Activated naive CD8-positive, alpha-beta T cell treated with anti-CD3 and anti-CD28 coated beads, Interleukin-2, amount 10 ng/mL, durations not matched to agents 7 days and 5 days (primary cell): ENCODE measurements at regions not wholly inside any gene's neighbourhood (a gene's known extent, or its start where the extent isn't known, plus 50 kb on each side); places are given as distances from the start of the nearest gene placed in this dataset.

Experiments used
- ATAC-seq: fragments of 150-1000 bp; cut with Tn5 transposase; one replicate; pipeline ENCODE4 v1.10.0; 2021; ENCODE audit warnings: low read depth, moderate library complexity
- POLR2A ChIA-PET: fragments of 350-600 bp; sonication (Branson Sonifier 250); formaldehyde crosslinking; loops from one replicate; lab custom pipeline; 2021; ENCODE audit warnings: antibody characterized with exemption; lab: Charles Lee
- DNase-seq: peaks from one replicate; pipeline ENCODE4 v3.0.0; 2021
- H3K27ac Mint-ChIP-seq: one replicate; pipeline ENCODE4 v1.8.0; 2022; ENCODE audit warnings: mild to moderate bottlenecking, mixed read lengths
- H3K27me3 Mint-ChIP-seq: one replicate; pipeline ENCODE4 v1.8.0; 2022; ENCODE audit warnings: mild to moderate bottlenecking, moderate library complexity, mixed read lengths
- H3K36me3 Mint-ChIP-seq: one replicate; pipeline ENCODE4 v1.8.0; 2021; ENCODE audit warnings: mild to moderate bottlenecking, mixed read lengths
- H3K4me1 Mint-ChIP-seq: one replicate; pipeline ENCODE4 v1.8.0; 2021; ENCODE audit warnings: mixed read lengths
- H3K4me3 Mint-ChIP-seq: one replicate; pipeline ENCODE4 v1.8.0; 2022; ENCODE audit warnings: mild to moderate bottlenecking, moderate library complexity, mixed read lengths
- H3K9me3 Mint-ChIP-seq: one replicate; pipeline ENCODE4 v1.8.0; 2021; ENCODE audit warnings: mixed read lengths

DNA sequence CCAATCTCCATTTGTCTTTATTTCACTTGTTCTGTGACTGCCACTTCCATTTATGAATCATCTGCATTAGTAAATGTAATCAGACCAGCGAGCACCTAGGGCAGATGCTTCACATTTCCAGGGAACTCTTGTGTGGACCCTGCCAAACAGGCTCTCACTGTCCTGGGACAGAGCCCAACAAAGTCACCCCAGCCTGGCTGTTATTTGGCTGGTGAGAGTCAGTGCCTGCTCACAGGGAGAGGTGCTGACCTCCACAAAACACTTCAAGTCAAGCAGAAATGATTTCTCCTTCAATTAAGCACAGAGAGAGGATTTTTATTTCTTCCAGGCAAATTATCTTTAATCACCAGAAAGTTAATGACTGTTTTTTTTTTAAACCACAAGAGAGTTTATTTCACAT, 568.0 kb downstream of the MTRR start:
- POLR2A ChIA-PET, result no interaction called here
- Mint-ChIP-seq H3K9me3 (no peaks in the 10 kb centered on the region), H3K4me3 (no peak overlapping the region), H3K36me3 (no peaks in the 10 kb centered on the region), H3K27ac (no peak overlapping the region), H3K4me1 (no peaks in the 10 kb centered on the region), H3K27me3 (no peaks in the 10 kb centered on the region)
- DNase-seq (no peak), ATAC-seq (no peak)

DNA sequence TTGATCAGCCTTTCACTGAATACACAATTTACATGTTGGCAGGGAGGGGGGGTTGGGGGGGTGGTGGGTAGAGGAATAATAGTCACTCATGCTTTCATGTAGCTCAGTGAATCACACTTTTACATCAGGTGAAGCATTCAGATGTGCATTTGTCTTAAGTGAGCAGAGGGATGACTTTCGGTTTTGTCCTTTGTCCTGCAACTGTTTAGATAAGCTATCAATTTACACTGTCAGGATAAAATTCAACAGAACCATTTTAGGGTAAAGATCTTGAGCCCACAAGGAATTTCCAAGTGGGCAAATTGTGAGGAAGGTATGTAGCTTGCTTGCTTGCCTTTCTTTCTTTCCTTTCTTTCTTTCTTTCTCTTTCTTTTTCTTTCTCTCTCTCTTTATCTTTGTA, 576.2 kb downstream of the MTRR start:
- Mint-ChIP-seq H3K4me1 (no peaks in the 10 kb centered on the region), H3K36me3 (peaks cover 2% of the 10 kb centered on the region), H3K4me3 (no peak overlapping the region), H3K9me3 (peaks cover 4% of the 10 kb centered on the region), H3K27me3 (no peaks in the 10 kb centered on the region), H3K27ac (no peak overlapping the region)
- DNase-seq, result no peak
- ATAC-seq, result no peak
- POLR2A ChIA-PET, result no interaction called here

DNA sequence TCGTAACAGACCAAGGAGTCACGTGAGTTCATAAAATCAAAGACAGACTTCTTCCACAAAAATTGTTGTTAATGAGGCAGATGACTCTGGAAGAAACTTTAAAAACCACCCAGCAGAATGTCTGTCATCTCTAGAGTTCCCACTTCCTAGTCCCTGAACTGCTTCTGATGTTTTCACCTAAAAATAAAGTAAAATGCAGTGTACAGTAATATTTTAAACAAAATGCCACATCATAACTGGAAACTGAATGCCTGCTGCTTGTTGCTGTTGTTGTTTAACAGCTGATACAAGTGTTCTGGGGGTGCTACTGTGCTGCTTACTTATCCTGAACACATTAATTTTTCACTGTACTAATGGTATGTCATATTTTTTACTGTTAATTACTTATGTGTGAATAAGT, 577.2 kb downstream of the MTRR start:
- ATAC-seq (no peak), DNase-seq (no peak)
- H3K36me3 Mint-ChIP-seq, result peaks cover 2% of the 10 kb centered on the region
- H3K4me1 Mint-ChIP-seq, result no peaks in the 10 kb centered on the region
- H3K27ac Mint-ChIP-seq, result no peak overlapping the region
- no peak overlapping the region for H3K4me3 Mint-ChIP-seq
- H3K27me3 Mint-ChIP-seq, result no peaks in the 10 kb centered on the region
- POLR2A ChIA-PET, result no interaction called here
- peaks cover 4% of the 10 kb centered on the region for H3K9me3 Mint-ChIP-seq

DNA sequence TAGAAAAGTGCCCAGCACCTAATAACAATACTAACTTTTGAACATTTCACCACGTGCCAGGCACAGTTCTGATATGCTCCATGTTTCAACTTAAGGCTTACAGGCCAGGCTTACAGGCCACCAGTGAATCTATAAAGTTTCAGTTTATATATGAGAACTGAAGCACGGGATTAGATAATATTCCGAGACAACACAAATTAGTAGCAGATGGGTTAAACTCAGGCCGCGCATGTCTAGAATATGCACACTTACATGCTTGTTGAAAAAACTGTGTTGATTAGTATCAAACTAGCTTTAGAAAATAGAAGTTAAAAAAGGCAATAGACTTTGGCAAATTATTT, 587.9 kb downstream of the MTRR start:
- H3K4me1 Mint-ChIP-seq, result peaks cover 16% of the 10 kb centered on the region
- H3K36me3 Mint-ChIP-seq, result peaks cover 3% of the 10 kb centered on the region
- H3K4me3 Mint-ChIP-seq, result peak overlapping the region; percentile 84
- DNase-seq (no peak), ATAC-seq (no peak)
- POLR2A ChIA-PET, result no interaction called here
- H3K27ac Mint-ChIP-seq, result peak overlapping the region; percentile 78
- H3K9me3 Mint-ChIP-seq, result no peaks in the 10 kb centered on the region
- no peaks in the 10 kb centered on the region for H3K27me3 Mint-ChIP-seq

DNA sequence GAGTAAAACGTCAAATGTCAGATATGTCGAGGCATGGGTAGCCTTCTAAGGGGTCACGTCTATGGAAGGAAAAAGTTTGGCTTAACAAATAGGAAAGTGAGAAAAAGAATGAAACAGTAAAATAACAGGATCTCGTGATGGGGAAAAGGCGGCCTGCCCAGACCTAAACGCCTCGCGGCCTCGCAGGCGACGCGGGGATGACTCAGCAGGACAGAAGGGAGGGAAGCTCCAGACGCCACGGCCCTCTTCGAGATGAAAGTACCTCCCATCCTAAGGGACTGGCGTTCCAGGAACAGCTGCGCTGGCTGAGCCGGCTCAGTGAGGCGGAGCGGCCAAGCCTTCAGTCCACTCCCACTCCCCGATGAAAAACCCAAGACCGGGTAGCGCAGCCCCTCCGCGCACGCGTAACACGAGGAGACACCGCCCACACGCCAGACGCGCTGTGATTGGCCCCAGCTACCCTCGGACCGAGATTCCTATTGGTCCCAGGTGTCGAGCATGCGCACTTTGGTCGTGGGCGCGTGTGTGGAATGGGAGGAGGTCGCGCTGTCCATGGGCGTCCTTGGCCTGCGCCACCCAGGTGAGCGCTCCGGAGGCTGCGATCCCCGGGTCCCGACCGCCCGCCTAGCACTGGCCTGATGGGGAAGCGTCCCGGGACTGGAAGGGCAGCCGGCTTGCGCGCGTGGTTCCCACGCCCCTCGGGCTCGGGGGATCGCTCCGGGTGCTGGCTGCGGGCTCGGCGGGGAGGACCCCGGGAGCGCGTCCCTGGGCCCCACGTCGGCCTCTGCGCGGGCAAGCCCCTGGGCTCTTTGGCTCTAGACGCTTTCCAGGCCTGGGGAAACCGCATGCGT, 588.5 kb downstream of the MTRR start:
- POLR2A ChIA-PET, result no interaction called here

DNA sequence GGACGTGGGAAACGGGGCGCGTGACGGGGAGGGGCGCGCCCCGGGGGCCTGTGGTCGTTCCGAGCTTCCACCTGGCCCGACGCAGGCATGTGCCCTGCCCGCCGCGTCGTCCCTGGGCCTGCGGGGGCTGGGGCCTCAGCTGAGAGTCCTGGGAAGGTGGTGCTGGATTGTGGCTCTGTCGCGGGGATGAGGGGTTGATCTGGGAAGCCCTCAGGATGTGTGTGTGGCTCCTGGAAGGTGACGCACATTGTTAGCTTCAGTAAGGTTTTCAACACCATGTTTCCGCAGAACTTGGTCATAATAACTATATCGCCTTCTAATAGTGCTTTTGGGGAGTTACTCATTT, 589.1 kb downstream of the MTRR start:
- peaks cover 4% of the 10 kb centered on the region for H3K36me3 Mint-ChIP-seq
- H3K4me3 Mint-ChIP-seq, result peak overlapping the region; percentile 84
- peaks cover 16% of the 10 kb centered on the region for H3K4me1 Mint-ChIP-seq
- DNase-seq, result no peak
- H3K27me3 Mint-ChIP-seq, result no peaks in the 10 kb centered on the region
- POLR2A ChIA-PET, result no interaction called here
- no peaks in the 10 kb centered on the region for H3K9me3 Mint-ChIP-seq
- no peak for ATAC-seq
- H3K27ac Mint-ChIP-seq, result peak overlapping the region; percentile 77

More for the DNA sequence above, 588.5 kb downstream of the MTRR start:
- peak overlapping the region; percentile 78 for H3K27ac Mint-ChIP-seq
- no peaks in the 10 kb centered on the region for H3K27me3 Mint-ChIP-seq
- peaks cover 3% of the 10 kb centered on the region for H3K36me3 Mint-ChIP-seq
- DNase-seq (peak; percentile 87), ATAC-seq (peak; percentile 98)
- peak overlapping the region; percentile 84 for H3K4me3 Mint-ChIP-seq
- no peaks in the 10 kb centered on the region for H3K9me3 Mint-ChIP-seq
- peaks cover 16% of the 10 kb centered on the region for H3K4me1 Mint-ChIP-seq

DNA sequence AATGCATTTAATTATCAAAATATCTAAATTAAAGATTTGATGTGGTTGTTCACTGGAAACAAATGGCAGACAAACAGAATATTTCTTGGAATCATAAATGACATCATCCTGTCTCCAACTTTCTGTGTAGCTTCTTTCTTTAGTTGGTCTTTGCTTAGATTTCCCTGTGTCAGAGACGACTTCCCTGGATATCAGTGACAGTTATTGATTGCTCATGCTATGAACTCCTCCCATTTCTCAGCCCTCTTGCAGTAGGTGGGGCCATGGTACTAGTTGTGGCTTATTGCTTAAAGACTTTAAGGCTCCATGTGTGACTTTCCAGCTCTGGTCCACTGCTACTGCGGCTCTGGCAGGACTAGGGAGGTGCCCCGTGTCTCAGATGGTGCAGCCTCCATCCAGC, 592.6 kb downstream of the MTRR start:
- Mint-ChIP-seq H3K4me1 (peaks cover 14% of the 10 kb centered on the region), H3K36me3 (peaks cover 6% of the 10 kb centered on the region), H3K27ac (no peak overlapping the region), H3K9me3 (no peaks in the 10 kb centered on the region), H3K27me3 (no peaks in the 10 kb centered on the region), H3K4me3 (no peak overlapping the region)
- POLR2A ChIA-PET, result no interaction called here
- DNase-seq, result no peak
- ATAC-seq, result no peak

DNA sequence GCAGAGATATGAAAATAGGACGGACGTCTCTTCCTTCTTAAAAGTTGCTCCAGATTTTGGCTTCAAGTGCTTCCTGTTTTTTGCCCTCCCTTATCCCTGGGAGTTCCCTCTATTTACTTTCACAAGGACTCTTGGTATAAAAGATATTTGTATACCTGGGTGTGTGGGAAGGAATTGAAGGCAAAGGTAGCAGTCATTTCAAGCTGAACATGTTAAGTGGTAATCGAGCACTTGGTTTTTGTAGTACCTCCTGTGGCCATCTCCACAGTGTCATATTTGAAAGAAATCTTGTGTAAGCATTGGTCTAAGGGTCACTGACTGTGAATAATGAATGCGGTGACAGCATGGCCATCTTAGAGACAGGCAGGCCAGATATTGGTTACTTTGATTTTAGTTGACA, 593.6 kb downstream of the MTRR start:
- ATAC-seq (no peak), DNase-seq (no peak)
- H3K4me3 Mint-ChIP-seq, result no peak overlapping the region
- H3K27me3 Mint-ChIP-seq, result no peaks in the 10 kb centered on the region
- H3K4me1 Mint-ChIP-seq, result peaks cover 11% of the 10 kb centered on the region
- H3K27ac Mint-ChIP-seq, result no peak overlapping the region
- POLR2A ChIA-PET, result no interaction called here
- H3K9me3 Mint-ChIP-seq, result no peaks in the 10 kb centered on the region
- peaks cover 6% of the 10 kb centered on the region for H3K36me3 Mint-ChIP-seq

DNA sequence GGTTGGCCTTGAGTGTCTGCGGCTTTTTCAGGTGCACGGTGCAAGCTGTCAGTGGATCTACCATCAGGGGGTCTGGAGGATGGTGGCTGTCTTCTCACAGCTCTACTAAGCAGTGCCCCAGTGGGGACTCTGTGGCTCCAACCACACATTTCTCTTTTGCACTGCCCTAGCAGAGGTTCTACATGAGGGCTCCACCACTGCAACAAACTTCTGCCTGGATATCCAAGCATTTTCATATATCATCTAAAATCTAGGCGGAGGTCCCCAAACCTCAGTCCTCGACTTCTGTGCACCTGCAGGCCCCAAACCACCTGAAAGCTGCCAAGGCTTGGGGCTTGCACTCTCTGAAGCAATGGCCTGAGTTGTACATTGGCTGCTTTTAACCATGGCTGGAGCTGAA, 601.5 kb downstream of the MTRR start:
- Mint-ChIP-seq H3K9me3 (peaks cover 13% of the 10 kb centered on the region), H3K36me3 (peaks cover 2% of the 10 kb centered on the region), H3K27me3 (no peaks in the 10 kb centered on the region), H3K4me1 (no peaks in the 10 kb centered on the region), H3K27ac (no peak overlapping the region), H3K4me3 (no peak overlapping the region)
- ATAC-seq (no peak), DNase-seq (no peak)
- POLR2A ChIA-PET, result interaction anchor here (0.6 kb wide), 1 partner anchor 15 kb away, joined by 3 read pairs; no protein-coding TSS in a partner anchor

DNA sequence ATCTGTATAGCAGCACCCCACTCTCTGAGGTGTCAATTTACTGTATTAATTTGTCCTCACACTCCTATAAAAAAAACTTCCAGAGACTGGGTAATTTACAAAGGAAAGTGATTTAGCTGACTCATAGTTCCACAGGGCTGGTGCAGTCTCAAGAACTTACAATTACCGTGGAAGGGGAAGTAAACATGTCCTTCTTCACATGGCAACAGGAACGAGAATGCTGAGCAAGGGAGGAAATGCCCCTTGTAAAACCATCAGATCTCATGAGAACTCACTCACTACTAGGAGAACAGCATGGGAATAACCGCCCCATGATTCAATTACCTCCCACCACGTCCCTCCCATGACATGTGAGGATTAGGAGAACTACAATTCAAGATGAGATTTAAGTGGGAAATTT, 602.6 kb downstream of the MTRR start:
- peaks cover 2% of the 10 kb centered on the region for H3K36me3 Mint-ChIP-seq
- no peak for ATAC-seq
- no peaks in the 10 kb centered on the region for H3K27me3 Mint-ChIP-seq
- H3K9me3 Mint-ChIP-seq, result peaks cover 13% of the 10 kb centered on the region
- no peak overlapping the region for H3K4me3 Mint-ChIP-seq
- DNase-seq, result no peak
- POLR2A ChIA-PET, result no interaction called here
- no peak overlapping the region for H3K27ac Mint-ChIP-seq
- no peaks in the 10 kb centered on the region for H3K4me1 Mint-ChIP-seq

DNA sequence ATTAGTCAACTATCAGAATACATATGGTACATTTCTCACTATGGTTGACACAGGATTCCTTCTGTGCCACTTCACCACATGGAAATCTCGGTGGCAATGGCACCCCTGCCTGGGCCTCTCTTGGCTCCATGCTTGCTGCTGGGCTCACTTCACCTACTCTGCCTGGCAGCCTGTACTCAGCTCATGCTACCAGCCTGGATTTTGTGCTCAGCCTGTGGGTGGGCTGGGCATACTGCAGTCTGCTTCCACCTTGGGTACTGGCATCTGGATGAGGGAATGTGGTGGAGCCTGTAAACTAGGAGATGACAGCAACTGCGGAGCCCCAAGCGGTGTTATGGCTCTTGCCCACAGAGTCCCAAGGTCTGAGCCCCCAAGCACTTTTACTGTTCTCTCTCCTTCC, 604.1 kb downstream of the MTRR start:
- Mint-ChIP-seq H3K36me3 (peaks cover 2% of the 10 kb centered on the region), H3K27me3 (no peaks in the 10 kb centered on the region), H3K4me1 (no peaks in the 10 kb centered on the region), H3K4me3 (no peak overlapping the region), H3K27ac (no peak overlapping the region), H3K9me3 (peaks cover 13% of the 10 kb centered on the region)
- ATAC-seq (no peak), DNase-seq (no peak)
- POLR2A ChIA-PET, result no interaction called here

DNA sequence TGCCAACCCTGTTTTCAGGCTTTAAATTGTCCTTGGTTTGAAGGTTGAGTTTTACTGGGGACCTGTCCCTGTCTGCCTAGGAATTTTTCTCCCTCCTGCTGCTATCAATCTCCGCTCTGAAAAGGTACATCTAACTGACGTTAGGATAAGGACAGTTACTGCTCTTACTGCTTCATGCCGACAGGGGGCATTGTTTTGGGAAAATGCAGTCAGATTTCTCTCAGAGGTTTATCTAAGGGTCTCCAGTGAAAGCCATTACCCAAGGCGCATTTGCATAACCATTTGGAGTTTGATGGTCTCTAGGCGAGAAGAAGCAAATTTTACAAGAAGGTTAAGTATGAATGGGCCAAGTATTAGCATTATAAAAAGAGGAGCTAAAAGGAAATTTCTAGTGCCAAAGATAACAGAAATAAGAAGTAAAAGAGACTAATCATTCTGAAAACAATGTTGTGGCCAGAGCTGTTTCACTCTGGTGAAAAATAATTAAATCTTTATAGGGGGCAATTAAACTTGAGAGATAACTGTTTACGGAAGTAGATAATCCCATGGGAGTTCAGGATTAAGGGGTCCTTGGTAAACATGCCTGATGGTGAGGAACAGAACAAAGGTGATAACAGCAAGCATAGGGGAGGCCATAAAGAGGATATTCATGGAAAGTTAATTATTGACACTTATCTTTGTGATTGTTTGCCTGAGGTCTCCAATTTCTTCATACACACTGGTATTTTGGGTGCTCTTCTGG, 605.0 kb downstream of the MTRR start:
- H3K4me1 Mint-ChIP-seq, result no peaks in the 10 kb centered on the region
- peaks cover 13% of the 10 kb centered on the region for H3K9me3 Mint-ChIP-seq
- DNase-seq, result no peak
- H3K27ac Mint-ChIP-seq, result no peak overlapping the region
- no peaks in the 10 kb centered on the region for H3K27me3 Mint-ChIP-seq
- ATAC-seq, result no peak
- no peak overlapping the region for H3K4me3 Mint-ChIP-seq
- POLR2A ChIA-PET, result no interaction called here
- H3K36me3 Mint-ChIP-seq, result peaks cover 2% of the 10 kb centered on the region

DNA sequence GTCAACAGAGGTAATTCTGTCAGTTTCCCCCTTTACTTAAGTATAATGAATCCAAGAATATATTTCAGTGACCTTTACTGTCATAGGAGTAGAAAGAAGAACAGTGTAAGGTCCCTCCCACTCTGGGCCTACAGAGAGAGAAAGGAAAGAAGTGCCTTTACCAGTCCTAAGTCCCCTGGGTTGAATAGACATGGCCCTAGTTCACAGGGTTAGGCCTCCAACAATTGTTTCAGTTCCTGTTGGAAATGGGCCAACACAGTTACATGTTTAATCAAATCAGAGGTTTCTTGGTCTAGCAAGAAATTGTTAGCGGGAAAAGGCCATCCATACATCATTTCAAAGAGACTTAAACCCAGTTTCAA, 605.6 kb downstream of the MTRR start:
- no peaks in the 10 kb centered on the region for H3K4me1 Mint-ChIP-seq
- ATAC-seq (no peak), DNase-seq (no peak)
- no peaks in the 10 kb centered on the region for H3K27me3 Mint-ChIP-seq
- peaks cover 2% of the 10 kb centered on the region for H3K36me3 Mint-ChIP-seq
- H3K9me3 Mint-ChIP-seq, result peaks cover 13% of the 10 kb centered on the region
- POLR2A ChIA-PET, result no interaction called here
- no peak overlapping the region for H3K27ac Mint-ChIP-seq
- no peak overlapping the region for H3K4me3 Mint-ChIP-seq

DNA sequence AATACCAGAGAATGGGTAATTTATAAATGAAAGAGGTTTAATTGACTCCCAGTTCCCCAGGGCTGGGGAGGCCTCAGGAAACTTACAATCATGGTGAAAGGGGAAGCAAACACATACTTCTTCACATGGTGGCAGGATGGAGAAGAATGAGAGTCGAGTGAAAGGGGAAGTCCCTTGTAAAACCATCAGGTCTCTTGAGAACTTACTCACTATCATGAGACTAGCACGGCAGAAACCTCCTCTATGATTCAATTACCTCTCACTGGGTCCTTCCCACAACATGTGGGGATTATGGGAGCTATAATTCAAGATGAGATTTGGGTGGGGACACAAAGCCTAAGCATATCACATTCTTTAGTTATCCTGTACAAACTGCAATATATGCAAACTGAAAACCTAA, 609.4 kb downstream of the MTRR start:
- DNase-seq, result no peak
- Mint-ChIP-seq H3K4me3 (no peak overlapping the region), H3K27ac (no peak overlapping the region), H3K27me3 (no peaks in the 10 kb centered on the region), H3K9me3 (peaks cover 2% of the 10 kb centered on the region), H3K36me3 (no peaks in the 10 kb centered on the region), H3K4me1 (no peaks in the 10 kb centered on the region)
- no peak for ATAC-seq
- POLR2A ChIA-PET, result no interaction called here
